NCI-H2196 treated with DMSO at 0.1 percent for 48 hours (cell line): ENCODE measurements at regions not wholly inside any gene's neighbourhood (a gene's known extent, or its start where the extent isn't known, plus 50 kb on each side); places are given as distances from the start of the nearest gene placed in this dataset.
"Not testable (repeated sequence)": the region's sequence is repeated elsewhere in the genome, so short reads cannot be mapped to it uniquely, and the experiment has no call there.

Experiments used
- DNase-seq: peaks from one replicate; lab custom pipeline; 2025; ENCODE audit not compliant: unreplicated experiment; lab: John Stamatoyannopoulos, UW

GRCh38 chr2:234805836-234806235, 146.0 kb upstream of the SH3BP4 start:
- DNase-seq, result no peak

DNA sequence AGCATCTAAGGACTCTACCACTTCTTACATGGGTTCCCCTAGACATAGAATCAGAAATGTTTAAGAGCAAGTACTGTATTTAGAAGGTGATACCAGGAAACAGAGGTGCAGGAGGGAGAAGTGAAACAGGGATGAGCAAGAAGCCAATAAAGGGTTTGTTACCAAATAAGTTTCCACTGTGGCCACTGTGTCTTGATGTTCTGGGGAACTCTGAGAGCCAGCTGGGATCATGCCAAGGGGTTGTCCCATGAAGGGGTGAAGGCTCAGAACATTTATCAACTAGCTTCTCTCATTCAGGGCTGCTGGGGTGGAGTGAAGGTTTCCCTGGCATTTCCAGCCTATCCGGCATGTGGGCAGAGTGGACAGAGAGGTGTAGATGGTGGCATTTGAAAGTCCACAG, 147.1 kb upstream of the SH3BP4 start:
- DNase-seq, result no peak

DNA sequence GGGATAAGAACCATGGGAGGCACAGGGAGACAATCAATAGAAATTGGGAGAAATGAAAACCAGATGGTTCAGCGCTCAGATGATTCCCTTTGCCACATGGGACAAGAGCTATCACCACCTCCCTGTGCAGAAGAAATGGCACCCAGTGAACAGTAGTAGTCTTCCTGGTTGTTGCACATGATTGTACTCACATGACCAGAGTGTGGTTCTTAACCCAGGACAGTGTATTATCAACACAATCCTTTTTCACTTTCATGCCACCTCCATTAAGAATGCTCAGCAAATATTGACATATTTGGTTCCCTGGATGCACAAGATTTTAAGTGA, 149.0 kb upstream of the SH3BP4 start:
- no peak for DNase-seq

- DNase-seq, result no peak
These were observed 149.6 kb upstream of the SH3BP4 start for GRCh38 chr2:234802071-234802844.

GRCh38 chr2:234797566-234798250, 154.1 kb upstream of the SH3BP4 start:
- DNase-seq, result no peak

DNA sequence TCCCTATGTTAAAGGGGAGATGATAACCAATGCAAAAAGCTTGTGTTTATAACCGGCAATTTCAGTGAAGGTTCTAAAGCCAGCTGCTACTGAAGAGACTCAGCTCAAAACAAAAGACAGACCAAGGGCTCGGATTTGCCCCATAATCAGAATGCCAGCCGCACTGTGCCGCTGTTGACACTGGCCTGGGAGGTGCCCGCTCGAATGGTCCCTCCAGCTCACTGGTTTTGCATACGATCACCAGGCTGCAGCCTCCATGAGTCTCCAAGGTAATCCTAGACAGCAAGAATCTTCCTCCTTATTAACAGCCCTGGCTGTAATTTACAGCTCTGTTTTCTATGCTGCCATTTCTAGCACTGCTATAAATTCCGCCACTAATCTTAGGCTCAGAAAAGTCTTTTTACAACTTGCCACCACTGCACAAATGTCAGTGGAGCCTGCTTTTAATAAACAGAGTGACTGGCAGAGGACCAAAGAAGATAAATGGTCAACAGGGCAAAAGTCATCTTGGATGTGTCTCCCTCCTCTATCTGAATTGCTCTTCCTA, 155.7 kb upstream of the SH3BP4 start:
- no peak for DNase-seq

DNA sequence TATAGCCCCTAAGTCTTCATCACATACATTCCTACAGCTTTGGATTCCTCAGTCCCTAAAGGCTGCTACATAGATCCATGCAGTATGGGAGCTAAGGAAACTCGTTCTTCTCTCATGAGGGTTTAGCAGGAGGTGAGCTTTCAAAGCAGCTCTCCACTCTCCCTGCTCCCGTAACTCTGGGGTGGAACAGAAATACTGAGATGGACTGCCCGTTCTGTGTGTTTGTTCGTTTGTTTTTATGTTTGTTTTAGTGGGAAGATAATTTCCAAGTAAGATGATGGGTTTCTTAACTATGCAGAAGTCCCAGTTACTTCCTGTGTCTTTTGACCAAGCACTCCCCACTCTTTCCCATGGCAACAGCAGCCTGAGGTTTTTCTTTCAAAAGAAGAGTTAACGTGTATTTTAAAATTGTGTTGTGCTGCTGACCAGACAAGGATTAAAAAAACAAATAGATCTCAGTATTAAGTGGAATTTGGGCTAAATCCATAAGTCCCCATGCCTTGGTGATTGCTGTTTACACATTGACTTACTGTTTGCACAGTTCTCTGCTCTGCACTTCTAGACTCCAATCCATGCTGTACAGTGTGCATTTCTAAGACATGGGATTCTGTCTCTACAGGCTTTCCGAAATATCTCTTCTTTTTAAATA, 156.4 kb upstream of the SH3BP4 start:
- no peak for DNase-seq

DNA sequence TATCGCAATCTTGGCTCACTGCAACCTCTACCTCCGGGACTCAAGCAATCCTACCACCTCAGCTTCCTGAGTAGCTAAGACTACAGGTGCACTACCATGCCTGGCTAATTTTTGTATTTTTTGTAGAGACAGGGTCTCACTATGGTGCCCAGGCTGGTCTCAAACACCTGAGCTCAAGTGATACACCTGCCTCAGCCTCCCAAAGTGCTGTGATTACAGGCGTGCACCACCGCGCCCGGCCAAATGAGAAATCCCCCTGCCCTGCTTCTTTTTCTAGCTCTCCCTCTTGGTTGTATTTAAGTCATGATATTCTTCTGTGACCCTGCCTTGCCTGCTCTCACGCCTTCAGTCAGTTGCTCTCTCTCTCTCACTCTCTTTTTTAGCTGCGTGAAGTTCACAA, 157.0 kb upstream of the SH3BP4 start:
- DNase-seq, result no peak

GRCh38 chr2:234793212-234793785, 158.5 kb upstream of the SH3BP4 start:
- DNase-seq, result no peak

- no peak for DNase-seq
These were observed 159.2 kb upstream of the SH3BP4 start for GRCh38 chr2:234792621-234793022.

GRCh38 chr2:234792096-234792495, 159.7 kb upstream of the SH3BP4 start:
- not testable (repeated sequence) for DNase-seq

GRCh38 chr2:234790380-234790779, 161.4 kb upstream of the SH3BP4 start:
- DNase-seq, result no peak

DNA sequence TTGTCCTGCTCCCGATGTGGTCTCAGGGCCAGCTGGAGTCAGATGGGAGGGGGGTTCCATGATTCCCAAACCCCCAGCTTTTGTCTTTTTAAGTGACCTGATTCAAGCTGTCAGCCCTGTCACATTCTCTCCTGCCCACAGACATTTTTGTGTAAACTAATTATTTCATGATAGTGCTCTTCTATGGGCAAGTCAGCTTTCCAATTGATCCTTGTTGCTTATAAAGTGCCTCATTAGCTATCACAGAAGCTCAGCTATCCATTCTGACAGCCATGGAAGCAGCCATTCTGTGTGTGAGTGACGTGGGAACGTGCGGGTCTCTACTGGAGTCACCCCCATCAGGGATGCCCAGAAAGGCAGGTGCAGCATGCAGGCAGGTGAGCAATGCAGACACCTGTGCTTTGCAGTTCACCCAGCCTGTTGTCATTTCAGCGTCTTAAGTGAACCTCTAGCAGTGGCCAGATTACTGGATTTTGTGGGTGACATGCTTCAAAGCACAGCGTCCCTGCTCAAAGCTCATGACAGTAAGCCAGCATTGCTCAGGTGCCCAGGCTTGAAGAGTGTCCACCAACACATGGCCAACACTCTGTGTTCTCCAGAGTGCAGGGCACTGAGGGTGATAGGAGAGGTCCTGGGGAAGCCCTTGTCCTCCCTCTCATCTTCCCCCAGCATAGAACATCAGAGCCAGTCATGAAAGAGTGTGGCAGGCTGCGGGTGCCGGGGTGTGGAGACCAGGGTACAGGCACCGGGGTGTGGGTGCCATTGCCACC, 162.1 kb upstream of the SH3BP4 start:
- DNase-seq, result no peak

- DNase-seq, result no peak
These were observed 163.0 kb upstream of the SH3BP4 start for GRCh38 chr2:234788841-234789240.

GRCh38 chr2:234788381-234788780, 163.4 kb upstream of the SH3BP4 start:
- no peak for DNase-seq

DNA sequence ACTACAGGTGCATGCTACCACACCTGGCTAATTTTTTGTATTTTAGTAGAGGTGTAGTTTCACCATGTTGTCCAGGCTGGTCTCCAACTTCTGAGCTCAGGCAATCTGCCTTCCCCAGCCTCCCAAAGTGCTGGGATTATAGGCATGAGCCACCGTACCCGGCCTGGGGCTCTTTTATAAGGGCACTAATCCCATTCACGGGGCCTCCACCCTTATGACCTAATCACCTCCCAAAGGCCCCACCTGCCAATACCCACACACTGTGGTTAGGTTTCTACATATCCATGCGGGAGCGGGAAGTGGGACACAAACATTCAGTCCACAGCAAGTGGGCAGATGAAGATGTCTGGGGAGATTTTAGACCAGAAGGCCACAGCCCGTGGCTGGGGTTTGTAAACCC, 164.7 kb upstream of the SH3BP4 start:
- no peak for DNase-seq

DNA sequence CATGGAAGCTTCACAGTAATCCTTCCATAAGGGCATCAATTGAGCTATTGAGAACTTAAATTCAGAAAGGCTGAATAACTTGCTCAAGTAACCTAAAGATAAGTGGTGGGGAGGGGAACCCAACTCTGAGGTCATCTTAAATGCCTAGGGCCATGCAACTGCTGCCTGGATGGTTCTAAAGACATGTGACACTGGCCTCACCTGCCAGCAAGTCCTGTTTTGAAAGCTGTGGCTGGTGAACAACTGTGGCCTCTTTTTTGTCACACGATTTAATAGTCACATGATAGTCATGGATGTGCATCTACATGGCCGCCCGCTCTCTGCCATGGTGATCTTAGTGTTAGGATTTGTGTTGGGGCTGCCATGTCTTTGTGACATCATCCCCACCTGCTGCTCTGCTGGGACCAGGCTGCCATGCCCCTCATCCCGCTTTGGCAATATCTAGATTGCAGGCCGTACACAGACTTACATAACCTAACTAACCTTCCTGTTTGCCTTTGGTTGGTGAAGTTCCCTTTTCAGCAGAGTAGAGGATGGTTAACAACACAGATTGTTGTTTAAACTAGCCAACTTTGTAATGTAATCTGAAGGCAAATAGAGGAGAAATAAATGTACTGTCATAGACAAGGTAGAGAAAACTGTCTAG, 177.9 kb upstream of the SH3BP4 start:
- DNase-seq, result no peak

DNA sequence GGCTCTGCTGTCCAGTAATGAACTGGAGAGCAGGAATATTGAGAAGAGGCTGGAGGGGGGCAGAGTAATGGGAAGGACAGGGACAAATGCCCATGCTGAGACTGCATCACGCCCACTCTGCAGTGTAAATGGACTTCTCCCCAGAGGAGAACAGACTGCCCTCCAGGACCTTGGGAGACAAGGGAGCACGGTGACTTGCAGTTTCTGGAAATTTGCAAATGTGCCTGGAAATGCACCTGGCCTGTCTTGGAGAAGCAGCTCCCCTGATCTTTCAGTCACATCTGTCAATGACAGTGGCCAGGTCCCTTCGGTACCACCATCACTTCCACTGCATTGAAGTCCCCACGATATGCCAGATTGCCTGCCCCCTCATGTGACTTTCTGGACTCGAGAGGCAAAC, 178.7 kb upstream of the SH3BP4 start:
- no peak for DNase-seq

- no peak for DNase-seq
These were observed 179.1 kb upstream of the SH3BP4 start for GRCh38 chr2:234772733-234773060.

GRCh38 chr2:234771980-234772732, 179.7 kb upstream of the SH3BP4 start:
- DNase-seq, result no peak
